Gastroesophageal sphincter (tissue), 4 donors: ENCODE measurements at regions not wholly inside any gene's neighbourhood (a gene's known extent, or its start where the extent isn't known, plus 50 kb on each side); places are given as distances from the start of the nearest gene placed in this dataset.

Experiments
- ATAC-seq: fragments of 150-250 bp; one replicate; pipeline ENCODE4 v1.9.1; 2016; ENCODE audit warnings: mild to moderate bottlenecking, moderate library complexity
- H3K27ac ChIP-seq, 4 donors: fragments of 200-600 bp; sonication (generic) in 3 of 4; 1 replicate in 3 of 4; 2 replicates in 1 of 4; pipeline ENCODE4 v1.5.1; 2016 to 2019
- H3K27me3 ChIP-seq: fragments of 200-600 bp; sonication (generic); one replicate; pipeline ENCODE4 v1.5.1; 2019
- H3K36me3 ChIP-seq, 2 donors: fragments of 200-600 bp; sonication (generic); one replicate each; pipeline ENCODE4 v1.5.1; 2019; ENCODE audit warnings: control low read depth in 1 of 2
- H3K4me1 ChIP-seq, 3 donors: fragments of 200-600 bp; sonication (generic); 1 replicate in 2 of 3; 2 replicates in 1 of 3; pipeline ENCODE4 v1.5.1; 2016 to 2019; ENCODE audit warnings: control low read depth in 2 of 3
- H3K4me3 ChIP-seq, 2 donors: fragments of 200-600 bp; sonication (generic); one replicate each; pipeline ENCODE4 v1.5.1; 2019; ENCODE audit warnings: mild to moderate bottlenecking in 1 of 2, moderate library complexity in 1 of 2
- H3K9me3 ChIP-seq, 3 donors: fragments of 200-600 bp; sonication (generic); one replicate each; pipeline ENCODE4 v1.5.1; 2017 to 2019; ENCODE audit warnings: control low read depth in 2 of 3
- EP300 ChIP-seq: sonication (generic); formaldehyde crosslinking; IDR thresholded peaks from one replicate; pipeline ENCODE4 v1.6.1; 2017; ENCODE audit warnings: antibody characterized with exemption, mild to moderate bottlenecking
- POLR2A ChIP-seq, 2 donors: fragments of 450-650 bp; IDR thresholded peaks; one replicate each; pipeline ENCODE4 v1.6.1; 2017; ENCODE audit warnings: antibody characterized with exemption in 2 of 2, mild to moderate bottlenecking in 2 of 2, moderate library complexity in 1 of 2
- POLR2AphosphoS5 ChIP-seq: sonication (generic); formaldehyde crosslinking; IDR thresholded peaks from one replicate; pipeline ENCODE4 v1.6.1; 2017; ENCODE audit warnings: antibody characterized with exemption
- WGBS, 2 donors: methylation state at CpG; one replicate each; pipeline ENCODE4 v1.1.5; 2018; ENCODE audit warnings: low coverage in 1 of 2; 5-methylcytosine and 5-hydroxymethylcytosine counted together
- TF ChIP-seq, protein P1 (sequence below), 4 experiments: fragments of 200-600 bp in 2 of 4; fragments of 450-650 bp in 2 of 4; sonication (generic) in 1 of 4; IDR thresholded peaks; one replicate each; pipeline ENCODE4 v1.5.1; 2017 to 2019; ENCODE audit warnings: antibody characterized with exemption in 4 of 4, mild to moderate bottlenecking in 2 of 4, moderate library complexity in 2 of 4

GRCh38 chr9:73655363-73655762, 503.7 kb downstream of the ANXA1 start:
- no peaks in the 10 kb centered on the region for H3K36me3 ChIP-seq
- no peak overlapping the region for H3K27ac ChIP-seq
- H3K4me3 ChIP-seq = no peak overlapping the region
- H3K27me3 ChIP-seq = no peaks in the 10 kb centered on the region
- TF ChIP-seq POLR2AphosphoS5 (no peak), EP300 (no peak), POLR2A (IDR thresholded peaks at IDR 0.05) (no peak)
- TF ChIP-seq, protein P1, sequence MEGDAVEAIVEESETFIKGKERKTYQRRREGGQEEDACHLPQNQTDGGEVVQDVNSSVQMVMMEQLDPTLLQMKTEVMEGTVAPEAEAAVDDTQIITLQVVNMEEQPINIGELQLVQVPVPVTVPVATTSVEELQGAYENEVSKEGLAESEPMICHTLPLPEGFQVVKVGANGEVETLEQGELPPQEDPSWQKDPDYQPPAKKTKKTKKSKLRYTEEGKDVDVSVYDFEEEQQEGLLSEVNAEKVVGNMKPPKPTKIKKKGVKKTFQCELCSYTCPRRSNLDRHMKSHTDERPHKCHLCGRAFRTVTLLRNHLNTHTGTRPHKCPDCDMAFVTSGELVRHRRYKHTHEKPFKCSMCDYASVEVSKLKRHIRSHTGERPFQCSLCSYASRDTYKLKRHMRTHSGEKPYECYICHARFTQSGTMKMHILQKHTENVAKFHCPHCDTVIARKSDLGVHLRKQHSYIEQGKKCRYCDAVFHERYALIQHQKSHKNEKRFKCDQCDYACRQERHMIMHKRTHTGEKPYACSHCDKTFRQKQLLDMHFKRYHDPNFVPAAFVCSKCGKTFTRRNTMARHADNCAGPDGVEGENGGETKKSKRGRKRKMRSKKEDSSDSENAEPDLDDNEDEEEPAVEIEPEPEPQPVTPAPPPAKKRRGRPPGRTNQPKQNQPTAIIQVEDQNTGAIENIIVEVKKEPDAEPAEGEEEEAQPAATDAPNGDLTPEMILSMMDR (IDR thresholded peaks at IDR 0.05) = no peak
- 62 to 69% methylated on average over 1 of the region's 1 CpG for WGBS, 2 donors
- H3K4me1 ChIP-seq = no peaks in the 10 kb centered on the region
- H3K9me3 ChIP-seq = no peaks in the 10 kb centered on the region
- ATAC-seq = no peak

GRCh38 chr9:73655831-73656230, 504.2 kb downstream of the ANXA1 start:
- TF ChIP-seq, protein P1 (IDR thresholded peaks at IDR 0.05) = no peak
- TF ChIP-seq POLR2AphosphoS5 (no peak), POLR2A (IDR thresholded peaks at IDR 0.05) (no peak), EP300 (no peak)

DNA sequence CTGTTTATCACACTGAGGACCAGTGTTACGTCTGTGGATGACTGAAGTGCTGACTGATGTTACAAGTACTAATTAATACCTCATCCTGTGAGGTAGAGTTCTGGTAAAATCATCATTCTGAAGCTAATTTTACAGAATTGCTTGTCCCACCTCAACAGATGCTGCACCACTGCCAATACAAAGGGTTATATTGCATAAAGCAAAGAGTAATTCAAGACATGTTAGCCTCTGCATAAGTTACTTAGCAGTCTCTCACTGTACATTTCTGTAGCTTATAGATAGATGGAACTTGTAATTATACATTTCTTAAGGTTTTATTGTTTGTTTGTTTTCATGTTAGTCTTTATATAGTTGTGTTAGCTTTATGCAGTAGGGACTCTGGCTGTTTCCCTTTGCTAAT, 513.6 kb downstream of the ANXA1 start:
- no peak overlapping the region for H3K27ac ChIP-seq
- H3K4me3 ChIP-seq = no peak overlapping the region
- no peak for ATAC-seq
- no peaks in the 10 kb centered on the region for H3K9me3 ChIP-seq
- H3K27me3 ChIP-seq = no peaks in the 10 kb centered on the region
- WGBS, 2 donors = 42 to 45% methylated on average over 1 of the region's 1 CpG
- no peaks in the 10 kb centered on the region for H3K4me1 ChIP-seq
- H3K36me3 ChIP-seq = no peaks in the 10 kb centered on the region
- TF ChIP-seq EP300 (no peak), POLR2AphosphoS5 (no peak), POLR2A (IDR thresholded peaks at IDR 0.05) (no peak)
- TF ChIP-seq, protein P1 (IDR thresholded peaks at IDR 0.05) = no peak

More at GRCh38 chr9:73655831-73656230, 504.2 kb downstream of the ANXA1 start:
- 41 to 42% methylated on average over 2 of the region's 2 CpGs for WGBS, 2 donors
- Histone ChIP-seq H3K36me3 (no peaks in the 10 kb centered on the region), H3K4me3 (no peak overlapping the region), H3K27me3 (no peaks in the 10 kb centered on the region), H3K27ac (no peak overlapping the region), H3K9me3 (no peaks in the 10 kb centered on the region), H3K4me1 (no peaks in the 10 kb centered on the region)
- no peak for ATAC-seq

DNA sequence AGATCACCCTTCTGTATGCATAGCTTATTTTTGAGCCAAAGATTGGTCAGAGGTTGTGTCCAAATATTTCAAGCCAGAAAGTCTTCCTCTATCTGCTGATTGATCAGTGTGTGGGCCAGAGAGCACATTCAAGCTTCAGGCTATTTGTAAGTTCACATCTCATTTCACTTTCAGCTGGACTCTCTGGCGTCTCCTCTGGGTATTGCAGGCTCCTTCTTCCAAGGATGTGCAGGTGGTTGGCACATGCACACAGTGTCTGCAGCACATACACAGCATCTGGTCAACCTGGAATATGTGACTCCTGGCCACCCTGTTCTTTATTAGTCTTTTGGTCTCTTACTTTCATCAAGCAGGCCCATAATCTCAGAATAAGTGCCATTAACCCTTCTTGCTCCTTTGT, 516.1 kb downstream of the ANXA1 start:
- Histone ChIP-seq H3K36me3 (no peaks in the 10 kb centered on the region), H3K9me3 (no peaks in the 10 kb centered on the region), H3K27me3 (no peaks in the 10 kb centered on the region), H3K27ac (no peak overlapping the region), H3K4me1 (no peaks in the 10 kb centered on the region), H3K4me3 (no peak overlapping the region)
- 11 to 50% methylated on average over 1 of the region's 1 CpG for WGBS, 2 donors
- ATAC-seq = no peak
- TF ChIP-seq POLR2A (IDR thresholded peaks at IDR 0.05) (no peak), POLR2AphosphoS5 (no peak), EP300 (no peak)
- TF ChIP-seq, protein P1 (IDR thresholded peaks at IDR 0.05) = no peak

GRCh38 chr9:73680831-73681230, 529.2 kb downstream of the ANXA1 start:
- Histone ChIP-seq H3K4me3 (no peak overlapping the region), H3K27me3 (no peaks in the 10 kb centered on the region), H3K27ac (no peak overlapping the region), H3K4me1 (no peaks in the 10 kb centered on the region), H3K36me3 (no peaks in the 10 kb centered on the region), H3K9me3 (no peaks in the 10 kb centered on the region)
- no peak for ATAC-seq
- 17 to 39% methylated on average over 6 of the region's 6 CpGs for WGBS, 2 donors
- TF ChIP-seq, protein P1 (IDR thresholded peaks at IDR 0.05) = no peak
- TF ChIP-seq POLR2AphosphoS5 (no peak), EP300 (no peak), POLR2A (IDR thresholded peaks at IDR 0.05) (no peak)
